Pons (tissue), 1 donor: ENCODE measurements at regions not wholly inside any gene's neighbourhood (a gene's known extent, or its start where the extent isn't known, plus 50 kb on each side); places are given as distances from the start of the nearest gene placed in this dataset.
"Not testable (repeated sequence)": the region's sequence is repeated elsewhere in the genome, so short reads cannot be mapped to it uniquely, and the experiment has no call there.

Experiments
- DNase-seq: peaks from one replicate; pipeline ENCODE4 v3.0.0-alpha.2; 2016; ENCODE audit warnings: low spot score

GRCh38 chr14:105857826-105858675 lies 331.7 kb downstream of the TMEM121 start:
- DNase-seq = no peak

GRCh38 chr14:105858676-105859025 lies 332.3 kb downstream of the TMEM121 start:
- no peak for DNase-seq

- not testable (repeated sequence) for DNase-seq
Measured at GRCh38 chr14:105859073-105859716, 332.8 kb downstream of the TMEM121 start.

DNA sequence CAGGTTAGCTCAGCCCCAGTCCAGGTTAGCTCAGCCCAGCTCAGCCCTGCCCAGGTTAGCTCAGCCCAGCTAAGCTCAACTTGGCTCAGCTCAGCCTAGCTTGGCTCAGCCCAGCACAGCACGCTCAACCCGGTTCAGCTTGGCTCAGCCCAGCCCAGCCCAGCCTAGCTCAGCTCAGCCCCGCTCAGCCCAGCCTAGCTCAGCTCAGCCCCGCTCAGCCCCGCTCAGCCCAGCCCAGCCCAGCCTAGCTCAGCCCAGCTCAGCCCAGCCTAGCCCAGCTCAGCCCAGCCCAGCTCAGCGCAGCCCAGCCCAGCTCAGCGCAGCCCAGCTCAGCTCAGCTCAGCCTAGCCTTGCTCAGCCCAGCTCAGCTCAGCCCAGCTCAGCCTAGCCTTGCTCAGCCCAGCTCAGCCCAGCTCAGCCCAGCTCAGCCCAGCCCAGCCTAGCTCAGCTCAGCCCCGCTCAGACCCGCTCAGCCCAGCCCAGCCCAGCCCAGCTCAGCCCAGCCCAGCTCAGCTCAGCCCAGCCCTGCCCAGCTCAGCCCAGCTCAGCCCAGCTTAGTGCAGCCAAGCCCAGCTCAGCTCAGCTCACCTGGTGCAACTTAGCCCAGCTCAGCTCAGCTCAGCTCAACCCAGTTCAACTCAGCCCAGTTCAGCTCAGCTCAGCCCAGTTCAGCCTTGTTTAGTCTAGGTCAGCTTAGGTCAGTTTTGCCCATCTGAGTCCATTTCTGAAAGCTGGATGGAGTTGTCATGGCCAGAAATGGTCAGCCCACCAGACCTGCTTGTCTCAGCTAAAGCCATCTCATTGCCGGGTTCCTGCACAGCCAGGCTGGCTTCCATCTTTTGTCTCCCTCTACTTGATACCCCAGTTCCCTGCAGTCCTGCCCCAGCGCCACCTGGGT lies 333.6 kb downstream of the TMEM121 start:
- DNase-seq = no peak

DNA sequence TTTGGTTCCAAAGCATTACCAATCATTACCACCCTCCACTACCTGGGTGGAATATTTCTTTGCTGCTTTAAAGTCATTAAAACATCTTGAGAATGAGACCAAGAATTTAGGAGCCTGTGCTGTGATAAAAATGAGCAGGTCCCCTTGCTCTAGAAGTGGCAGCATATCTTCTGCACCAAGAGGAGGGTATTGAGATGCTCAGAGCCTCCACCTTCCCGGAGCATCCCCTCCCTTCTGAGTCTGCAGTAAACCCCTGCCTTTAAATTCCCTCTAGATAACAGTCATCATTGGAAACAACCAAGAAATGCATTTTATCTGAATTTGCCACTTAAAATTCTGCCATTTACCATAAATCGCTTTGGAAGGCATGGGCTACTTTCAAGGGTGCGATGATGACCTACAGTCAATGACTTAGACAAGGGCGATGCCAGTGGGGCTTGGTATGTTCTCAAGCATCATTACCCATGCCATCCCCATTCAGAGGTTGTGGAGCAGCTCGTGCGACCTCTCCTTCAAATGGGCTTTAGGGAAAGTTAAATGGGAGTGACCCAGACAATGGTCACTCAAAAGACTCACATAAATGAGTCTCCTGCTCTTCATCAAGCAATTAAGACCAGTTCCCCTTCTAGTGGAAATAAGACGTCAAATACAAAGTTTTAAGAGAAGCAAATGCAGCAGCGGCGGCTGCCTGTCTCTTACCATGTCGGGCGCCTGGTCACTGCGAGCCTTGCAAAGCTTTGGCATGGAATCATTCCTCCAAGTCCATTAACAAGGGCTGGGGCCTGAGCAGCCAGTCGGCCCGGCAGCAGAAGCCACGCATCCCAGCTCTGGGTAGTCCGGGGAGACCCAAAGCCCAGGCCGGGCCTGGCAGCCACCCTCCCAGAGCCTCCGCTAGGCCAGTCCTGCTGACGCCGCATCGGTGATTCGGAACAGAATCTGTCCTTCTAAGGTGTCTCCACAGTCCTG lies 334.5 kb downstream of the TMEM121 start:
- no peak for DNase-seq

DNA sequence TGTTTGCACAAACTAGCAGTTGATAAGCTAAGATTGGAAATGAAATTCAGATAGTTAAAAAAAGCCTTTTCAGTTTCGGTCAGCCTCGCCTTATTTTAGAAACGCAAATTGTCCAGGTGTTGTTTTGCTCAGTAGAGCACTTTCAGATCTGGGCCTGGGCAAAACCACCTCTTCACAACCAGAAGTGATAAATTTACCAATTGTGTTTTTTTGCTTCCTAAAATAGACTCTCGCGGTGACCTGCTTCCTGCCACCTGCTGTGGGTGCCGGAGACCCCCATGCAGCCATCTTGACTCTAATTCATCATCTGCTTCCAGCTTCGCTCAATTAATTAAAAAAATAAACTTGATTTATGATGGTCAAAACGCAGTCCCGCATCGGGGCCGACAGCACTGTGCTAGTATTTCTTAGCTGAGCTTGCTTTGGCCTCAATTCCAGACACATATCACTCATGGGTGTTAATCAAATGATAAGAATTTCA lies 335.6 kb downstream of the TMEM121 start:
- DNase-seq = no peak

DNA sequence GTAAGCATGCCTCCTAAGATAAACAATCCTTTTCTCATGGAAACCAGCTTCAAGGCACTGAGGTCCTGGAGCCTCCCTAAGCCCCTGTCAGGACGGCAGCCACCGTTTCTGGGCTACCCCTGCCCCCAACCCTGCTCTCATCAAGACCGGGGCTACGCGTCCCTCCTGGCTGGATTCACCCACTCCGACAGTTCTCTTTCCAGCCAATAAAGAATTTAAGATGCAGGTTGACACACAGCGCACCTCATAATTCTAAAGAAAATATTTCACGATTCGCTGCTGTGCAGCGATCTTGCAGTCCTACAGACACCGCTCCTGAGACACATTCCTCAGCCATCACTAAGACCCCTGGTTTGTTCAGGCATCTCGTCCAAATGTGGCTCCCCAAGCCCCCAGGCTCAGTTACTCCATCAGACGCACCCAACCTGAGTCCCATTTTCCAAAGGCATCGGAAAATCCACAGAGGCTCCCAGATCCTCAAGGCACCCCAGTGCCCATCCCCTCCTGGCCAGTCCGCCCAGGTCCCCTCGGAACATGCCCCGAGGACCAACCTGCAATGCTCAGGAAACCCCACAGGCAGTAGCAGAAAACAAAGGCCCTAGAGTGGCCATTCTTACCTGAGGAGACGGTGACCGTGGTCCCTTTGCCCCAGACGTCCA lies 336.3 kb downstream of the TMEM121 start:
- DNase-seq = no peak

DNA sequence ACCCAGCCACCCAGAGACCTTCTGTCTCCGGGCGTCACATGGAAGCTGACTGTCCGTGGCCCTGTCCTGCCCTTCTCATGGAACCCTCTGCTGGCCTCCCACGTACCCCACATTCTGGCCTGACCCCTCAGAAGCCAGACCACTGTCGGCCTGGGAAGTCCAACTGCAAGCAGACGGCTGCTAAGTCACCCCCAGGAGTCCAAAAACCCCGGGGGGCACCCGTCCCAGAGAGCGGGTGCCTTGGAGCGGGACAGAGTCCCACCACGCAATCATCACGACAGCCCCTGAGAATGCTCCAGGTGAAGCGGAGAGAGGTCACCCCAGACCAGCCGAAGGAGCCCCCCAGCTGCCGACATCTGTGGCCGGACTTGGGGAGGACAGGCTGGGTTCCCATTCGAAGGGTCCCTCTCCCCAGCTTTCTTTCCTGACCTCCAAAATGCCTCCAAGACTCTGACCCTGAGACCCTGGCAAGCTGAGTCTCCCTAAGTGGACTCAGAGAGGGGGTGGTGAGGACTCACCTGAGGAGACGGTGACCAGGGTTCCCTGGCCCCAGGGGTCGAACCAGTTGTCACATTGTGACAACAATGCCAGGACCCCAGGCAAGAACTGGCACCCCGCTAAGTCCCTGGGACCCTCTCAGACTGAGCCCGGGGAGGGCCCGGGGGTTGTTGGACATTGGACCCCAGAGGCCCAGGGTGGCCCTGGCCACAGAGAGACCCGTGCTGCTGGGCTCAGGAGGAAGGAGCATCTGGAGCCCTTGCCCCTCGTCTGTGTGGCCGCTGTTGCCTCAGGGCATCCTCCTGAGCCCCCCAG lies 337.1 kb downstream of the TMEM121 start:
- DNase-seq = no peak

DNA sequence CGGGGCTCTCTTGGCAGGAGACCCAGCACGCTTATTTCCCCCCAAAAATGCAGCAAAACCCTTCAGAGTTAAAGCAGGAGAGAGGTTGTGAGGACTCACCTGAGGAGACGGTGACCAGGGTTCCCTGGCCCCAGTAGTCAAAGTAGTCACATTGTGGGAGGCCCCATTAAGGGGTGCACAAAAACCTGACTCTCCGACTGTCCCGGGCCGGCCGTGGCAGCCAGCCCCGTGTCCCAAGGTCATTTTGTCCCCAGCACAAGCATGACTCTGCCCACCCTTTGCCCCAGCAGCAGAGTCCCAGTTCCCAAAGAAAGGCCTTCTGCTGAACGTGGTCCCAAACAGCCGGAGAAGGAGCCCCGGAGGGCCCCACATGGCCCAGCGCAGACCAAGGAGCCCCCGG lies 337.7 kb downstream of the TMEM121 start:
- DNase-seq = no peak

DNA sequence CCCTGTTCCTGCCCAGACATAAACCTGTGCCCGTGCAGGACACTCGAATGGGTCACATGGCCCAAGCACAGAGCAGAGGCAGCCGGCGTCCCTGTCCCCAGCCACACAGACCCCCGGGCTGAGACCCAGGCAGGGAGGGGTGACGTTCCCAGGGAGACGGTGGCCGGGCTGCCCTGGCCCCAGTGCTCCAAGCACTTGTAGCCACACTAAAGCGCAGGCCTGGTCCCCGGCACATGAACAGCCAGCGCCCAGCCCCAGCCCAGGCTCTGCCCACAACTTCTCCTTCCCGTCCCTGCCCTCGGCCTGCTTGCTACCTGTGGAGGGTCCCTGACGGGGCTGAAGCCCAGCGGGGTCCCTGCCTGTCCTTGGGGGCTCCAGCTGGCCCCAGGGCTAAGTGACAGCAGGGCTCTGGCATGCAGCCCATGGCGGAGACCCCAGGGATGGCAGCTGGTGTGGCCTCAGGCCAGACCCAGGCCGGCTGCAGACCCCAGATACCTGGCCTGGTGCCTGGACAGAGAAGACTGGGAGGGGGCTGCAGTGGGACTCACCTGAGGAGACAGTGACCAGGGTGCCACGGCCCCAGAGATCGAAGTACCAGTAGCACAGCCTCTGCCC lies 338.4 kb downstream of the TMEM121 start:
- DNase-seq = no peak

DNA sequence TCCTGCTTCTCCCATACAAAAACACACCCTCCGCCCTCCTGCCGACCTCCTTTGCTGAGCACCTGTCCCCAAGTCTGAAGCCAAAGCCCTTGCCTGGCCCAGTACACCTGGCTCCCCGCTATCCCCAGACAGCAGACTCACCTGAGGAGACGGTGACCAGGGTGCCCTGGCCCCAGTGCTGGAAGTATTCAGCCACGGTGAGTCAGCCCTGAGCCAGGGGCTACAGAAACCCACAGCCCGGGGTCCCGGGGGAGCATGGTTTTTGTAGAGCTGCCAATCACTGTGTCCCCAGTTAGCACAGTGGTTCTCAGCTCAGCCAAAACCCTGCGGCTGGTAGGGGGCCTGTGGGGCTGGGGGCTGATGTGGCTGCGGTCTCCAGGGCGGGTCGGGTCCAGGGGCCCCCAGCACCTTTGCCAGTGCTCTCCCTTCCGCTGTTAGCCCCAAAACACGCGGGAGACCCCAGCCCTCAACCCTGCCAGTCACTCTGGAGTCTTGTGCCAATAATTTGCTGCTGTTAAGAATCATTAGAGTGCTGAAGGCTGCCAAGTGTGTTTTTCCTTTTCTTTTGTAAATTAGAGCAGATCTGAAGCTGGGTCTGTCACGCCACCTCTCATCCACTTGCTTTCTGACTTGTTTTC lies 339.0 kb downstream of the TMEM121 start:
- DNase-seq = no peak

GRCh38 chr14:105865904-105866840 lies 339.8 kb downstream of the TMEM121 start:
- DNase-seq = no peak

DNA sequence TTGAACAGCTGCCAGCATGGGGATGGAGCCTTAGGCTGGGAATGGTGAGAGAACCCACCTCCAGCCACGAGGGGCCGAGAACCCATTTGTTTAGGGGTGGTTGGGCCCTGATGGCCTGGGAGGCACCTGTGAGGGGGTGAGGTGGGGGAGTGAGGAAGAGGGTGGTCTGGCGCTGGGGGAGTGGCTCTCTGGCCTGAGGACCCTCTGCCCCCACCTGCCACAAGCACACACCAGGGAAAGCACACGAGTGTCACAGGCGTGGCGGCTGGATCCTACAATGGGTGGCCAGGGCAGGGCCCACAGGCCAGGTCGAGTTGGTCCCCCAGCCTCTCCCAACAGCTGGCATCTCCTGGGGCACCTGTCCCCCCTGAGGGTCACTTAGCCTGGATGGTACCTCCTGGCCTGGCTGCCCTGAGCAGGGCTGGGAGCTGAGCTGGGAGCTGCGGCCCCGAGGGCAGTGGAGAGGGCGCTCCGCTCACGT lies 340.5 kb downstream of the TMEM121 start:
- no peak for DNase-seq

DNA sequence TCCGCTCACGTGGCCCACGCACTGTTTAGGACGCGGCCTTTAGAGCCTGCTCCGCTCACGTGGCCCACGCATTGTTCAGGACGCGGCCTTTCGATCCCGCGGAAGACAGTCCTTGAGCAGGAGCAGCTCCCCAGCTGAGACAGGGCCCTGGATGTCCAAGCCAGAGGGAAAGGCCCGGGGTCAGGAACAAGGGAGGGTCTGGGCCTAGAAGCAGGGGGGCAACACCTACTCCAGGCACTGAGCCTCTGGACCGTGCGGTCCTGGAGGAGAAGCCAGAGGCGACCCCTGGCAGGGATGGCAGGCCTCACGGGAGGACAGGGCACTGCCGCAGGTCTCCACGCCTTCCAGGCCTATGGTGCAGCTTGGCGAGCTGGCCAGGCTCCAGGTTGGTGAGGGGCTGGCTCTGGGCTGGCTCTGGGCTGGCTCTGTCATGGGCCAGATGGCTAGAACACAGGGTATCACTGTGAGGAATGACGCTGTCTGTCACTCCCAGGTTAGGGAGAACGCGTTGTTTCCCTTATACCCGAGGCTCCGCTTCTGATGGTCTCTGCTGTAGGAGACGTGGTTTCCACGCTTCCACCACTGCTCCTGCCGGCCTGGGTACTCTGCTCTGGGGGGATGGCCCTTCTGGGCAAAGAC lies 341.7 kb downstream of the TMEM121 start:
- no peak for DNase-seq

DNA sequence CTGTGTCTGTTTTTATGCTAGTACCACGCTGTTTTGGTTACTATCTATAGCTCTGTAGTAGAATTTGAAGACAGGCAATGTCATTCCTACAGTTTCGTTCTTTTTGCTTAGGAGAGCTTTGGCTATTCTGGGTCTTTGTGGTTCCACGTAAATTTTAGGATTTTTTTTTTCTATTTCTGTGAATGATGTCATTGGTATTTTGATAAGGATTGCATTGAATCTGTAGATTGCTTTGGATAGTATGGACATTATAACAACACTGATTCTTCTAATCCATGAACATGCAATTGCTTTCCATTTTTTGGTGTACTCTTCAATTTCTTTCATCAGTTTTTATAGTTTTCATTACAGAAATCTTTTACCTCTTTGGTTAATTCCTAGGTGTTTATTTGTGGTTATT lies 345.2 kb downstream of the TMEM121 start:
- DNase-seq = no peak

- DNase-seq = no peak
Measured at GRCh38 chr14:105873870-105874512, 347.6 kb downstream of the TMEM121 start.

- no peak for DNase-seq
Measured at GRCh38 chr14:105876158-105876557, 349.8 kb downstream of the TMEM121 start.
